ENCODE measurements at regions not wholly inside any gene's neighbourhood (a gene's known extent, or its start where the extent isn't known, plus 50 kb on each side); places are given as distances from the start of the nearest gene placed in this dataset.

- intact Hi-C loops (cut with DNase I) = no loop called here
- no peaks in the 10 kb centered on the region for H3K27me3 ChIP-seq
- no peak overlapping the region for H3K27ac ChIP-seq
- no peak for TF ChIP-seq CTCF (IDR thresholded peaks at IDR 0.05)
- H3K4me1 ChIP-seq = no peaks in the 10 kb centered on the region
- ATAC-seq = no peak
- DNase-seq = no peak
- no peak overlapping the region for H3K4me3 ChIP-seq
- H3K9me3 ChIP-seq = no peaks in the 10 kb centered on the region
- H3K36me3 ChIP-seq = no peaks in the 10 kb centered on the region
These were observed 121.5 kb upstream of the HCRTR2 start for GRCh38 chr6:55052846-55053245.

DNA sequence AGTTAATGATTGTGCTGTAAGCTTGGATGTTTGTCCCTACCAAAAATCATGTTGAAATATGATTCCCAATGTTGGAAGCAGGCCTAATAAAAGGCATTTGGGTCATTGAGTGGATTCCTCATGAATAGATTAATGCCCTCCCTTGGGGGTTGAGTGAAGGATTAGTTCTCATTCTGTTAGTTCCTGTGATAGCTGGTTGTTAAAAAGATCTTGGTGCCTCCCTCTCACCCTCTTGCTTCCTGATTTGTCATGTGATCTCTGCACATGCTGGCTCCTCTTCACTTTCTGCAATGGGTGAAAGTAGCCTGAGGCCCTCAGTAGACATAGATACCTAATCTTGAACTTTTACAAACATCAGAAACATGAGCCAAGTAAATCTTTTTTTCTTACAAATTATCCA, 115.6 kb upstream of the HCRTR2 start:
- intact Hi-C loops (cut with DNase I) = no loop called here
- H3K9me3 ChIP-seq = peaks cover 0 to 24% of the 10 kb centered on the region in 2 donors
- H3K36me3 ChIP-seq = no peaks in the 10 kb centered on the region
- H3K4me1 ChIP-seq = no peaks in the 10 kb centered on the region
- no peaks in the 10 kb centered on the region for H3K27me3 ChIP-seq
- no peak overlapping the region for H3K27ac ChIP-seq
- no peak for TF ChIP-seq CTCF (IDR thresholded peaks at IDR 0.05)
- DNase-seq (no peak), ATAC-seq (no peak)
- no peak overlapping the region for H3K4me3 ChIP-seq

DNA sequence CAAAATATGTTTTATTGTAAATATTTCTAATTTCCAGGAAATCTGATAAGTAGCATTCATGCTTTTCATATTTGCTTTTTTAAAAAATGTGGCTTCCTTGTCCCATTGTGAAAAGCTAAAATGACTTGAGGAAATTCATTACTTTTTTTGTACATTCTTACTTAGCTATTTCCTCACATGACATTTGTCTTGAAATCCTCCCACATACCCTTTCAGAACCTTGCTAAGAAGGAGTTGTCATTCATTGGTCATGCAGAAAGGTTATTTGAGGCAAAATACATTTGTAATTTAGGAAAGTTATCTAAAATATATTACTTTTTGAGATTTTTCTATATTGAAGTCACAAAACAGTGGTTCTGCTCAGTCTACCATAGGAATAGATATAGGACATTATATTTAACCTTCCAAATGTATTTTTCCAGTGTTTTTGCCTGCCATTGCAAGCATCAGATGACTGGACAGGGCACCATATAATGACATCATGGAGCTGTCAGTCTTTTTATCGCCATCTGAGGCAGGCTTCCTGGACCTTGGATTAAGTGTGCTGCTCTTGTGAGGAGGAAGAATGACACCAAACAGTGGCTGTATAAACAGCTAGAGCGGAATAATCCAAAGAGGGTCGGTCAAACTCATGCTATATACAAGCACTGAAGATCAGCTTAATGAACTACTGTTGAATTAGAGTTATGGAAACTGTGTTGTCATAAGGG, 109.4 kb upstream of the HCRTR2 start:
- intact Hi-C loops (cut with DNase I) = no loop called here
- no peak for DNase-seq
- Histone ChIP-seq H3K36me3 (no peaks in the 10 kb centered on the region), H3K4me1 (no peaks in the 10 kb centered on the region), H3K9me3 (peaks cover 0 to 10% of the 10 kb centered on the region in 2 donors), H3K27me3 (no peaks in the 10 kb centered on the region), H3K27ac (no peak overlapping the region), H3K4me3 (no peak overlapping the region)
- TF ChIP-seq CTCF (IDR thresholded peaks at IDR 0.05) = no peak
- no peak for ATAC-seq

DNA sequence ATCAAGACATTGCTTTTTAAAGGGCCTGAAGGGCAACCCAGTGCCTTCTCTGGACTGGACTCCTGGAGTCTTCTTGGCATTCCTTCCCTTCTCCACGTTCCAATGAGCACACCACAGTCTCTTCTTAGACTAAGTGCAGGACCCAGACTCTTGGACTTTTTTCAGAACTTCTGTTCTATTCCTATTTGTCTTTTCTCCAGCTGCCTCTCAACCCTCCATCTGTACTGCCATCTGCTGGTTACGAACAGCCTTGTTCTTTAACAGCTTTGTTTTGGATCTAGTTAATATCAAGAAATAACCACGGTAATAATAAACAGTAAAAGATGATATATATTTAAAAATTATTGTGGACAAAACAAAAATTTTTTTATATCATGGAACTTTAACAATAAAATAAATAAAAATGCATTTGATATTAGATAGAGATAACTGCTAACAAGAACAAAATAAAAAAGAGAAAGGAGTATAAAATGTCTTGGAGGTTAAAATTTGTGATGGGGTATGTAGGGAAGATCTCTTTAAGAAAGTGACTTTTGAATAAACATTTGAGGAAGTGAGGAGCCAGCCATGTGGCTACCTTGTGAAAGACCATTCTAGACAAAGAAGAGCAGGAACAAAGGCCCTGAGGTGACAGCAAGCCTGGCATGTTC, 105.1 kb upstream of the HCRTR2 start:
- peak; percentile 49 for ATAC-seq

More for the DNA sequence above, 105.1 kb upstream of the HCRTR2 start:
- H3K4me3 ChIP-seq = no peak overlapping the region
- no peaks in the 10 kb centered on the region for H3K36me3 ChIP-seq
- H3K27me3 ChIP-seq = no peaks in the 10 kb centered on the region
- TF ChIP-seq CTCF (IDR thresholded peaks at IDR 0.05) = peak; percentile 40 to 46
- intact Hi-C loops (cut with DNase I) = no loop called here
- peak in 2 of 4 donors; percentile 38 to 53 for DNase-seq
- no peak overlapping the region for H3K27ac ChIP-seq
- H3K9me3 ChIP-seq = no peaks in the 10 kb centered on the region
- no peaks in the 10 kb centered on the region for H3K4me1 ChIP-seq

Measured in left lung (tissue), 4 donors.